NCI-H526 treated with DMSO at 0.1 percent for 48 hours (cell line): ENCODE measurements at regions not wholly inside any gene's neighbourhood (a gene's known extent, or its start where the extent isn't known, plus 50 kb on each side); places are given as distances from the start of the nearest gene placed in this dataset.

Experiments used
- DNase-seq: peaks from one replicate; lab custom pipeline; 2025; lab: John Stamatoyannopoulos, UW

DNA sequence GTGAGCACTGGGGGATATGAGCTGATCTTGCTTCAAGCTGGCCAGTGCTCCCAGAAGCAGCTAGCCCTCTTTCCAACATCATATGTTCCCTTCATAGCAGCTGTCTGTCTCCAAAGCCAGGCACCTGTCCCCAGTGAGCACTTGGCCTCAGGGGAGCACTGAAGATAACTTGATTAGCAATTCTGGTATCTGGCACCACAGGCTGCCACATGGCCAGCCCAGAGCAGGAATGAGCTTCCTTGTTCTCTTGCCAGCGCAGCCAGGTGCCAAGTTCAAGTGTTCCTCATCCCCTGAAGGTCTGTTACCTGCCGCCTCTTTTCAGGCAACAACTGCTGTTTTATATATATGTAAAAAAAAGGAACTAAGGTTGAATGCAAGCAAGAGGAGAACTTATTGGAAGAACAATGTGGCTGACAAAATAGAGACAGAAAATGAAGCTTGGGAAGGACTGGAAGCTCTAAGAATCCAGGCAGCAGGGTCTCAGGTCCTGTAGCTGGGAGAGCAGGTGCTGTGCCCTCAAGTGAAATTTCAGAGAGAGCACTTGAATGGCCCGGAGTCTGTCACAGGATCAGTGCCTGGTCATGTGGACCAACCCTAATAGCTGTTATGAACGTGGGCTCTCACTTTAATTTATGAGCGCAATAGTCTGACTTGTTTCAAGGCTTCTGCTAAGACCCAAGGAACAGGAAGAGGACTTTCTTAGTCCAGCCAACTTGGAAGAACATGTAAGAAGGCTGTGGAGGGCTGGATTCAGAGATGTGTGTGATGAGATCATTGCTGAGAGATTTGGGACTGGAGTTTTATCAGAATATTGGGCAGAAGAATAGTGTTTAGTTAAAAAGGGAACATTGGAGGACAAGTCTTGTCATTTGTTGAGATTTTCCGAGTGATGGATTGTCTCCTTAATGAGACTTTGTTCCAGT, 267.2 kb downstream of the GLRX3 start:
- no peak for DNase-seq

DNA sequence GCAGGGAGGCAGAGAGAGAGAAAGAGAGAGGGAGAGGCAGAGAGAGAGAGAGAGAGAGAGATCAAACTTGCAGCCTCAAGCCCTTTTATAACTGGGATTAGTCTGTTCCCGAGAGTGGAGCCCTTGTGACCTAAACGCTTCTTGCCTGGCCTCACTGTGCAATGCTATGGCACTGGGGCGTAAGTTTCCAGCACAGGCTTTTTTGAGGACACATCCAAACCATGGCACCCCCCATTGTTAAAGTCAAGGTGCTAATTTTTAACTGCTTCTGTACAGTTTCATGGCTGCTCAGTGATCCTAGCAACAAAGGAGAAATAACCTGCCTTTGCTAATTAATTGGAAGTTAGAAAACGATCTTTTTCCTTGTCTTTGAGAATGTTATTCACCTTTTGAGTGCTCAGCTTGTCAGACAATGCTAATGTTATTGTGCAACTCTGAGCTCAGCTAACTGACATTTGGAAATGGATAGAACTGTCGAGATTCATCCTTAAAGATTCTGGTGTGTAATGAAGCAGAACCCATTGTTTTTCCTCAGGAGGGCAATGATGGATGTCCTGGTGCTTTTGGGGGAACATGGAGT, 268.4 kb downstream of the GLRX3 start:
- no peak for DNase-seq

DNA sequence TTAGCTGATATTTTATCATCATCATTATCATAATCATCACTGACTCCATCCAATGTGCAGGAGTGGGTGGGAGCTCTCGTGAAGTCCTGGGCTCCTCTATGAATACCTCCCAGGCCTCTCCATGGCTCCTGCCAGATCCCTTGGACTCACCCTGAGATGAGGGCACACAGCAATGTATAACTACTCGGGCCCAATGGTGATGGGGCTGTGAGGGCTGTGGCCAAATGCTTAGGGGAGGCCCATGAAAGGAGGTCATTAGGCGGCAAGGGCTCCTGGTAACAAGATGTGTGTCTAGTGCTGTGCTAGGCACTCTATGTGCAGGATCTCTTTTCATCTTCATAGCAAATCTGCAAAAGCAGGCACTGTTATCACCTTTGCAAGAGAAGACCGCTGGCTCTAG, 270.9 kb downstream of the GLRX3 start:
- no peak for DNase-seq

DNA sequence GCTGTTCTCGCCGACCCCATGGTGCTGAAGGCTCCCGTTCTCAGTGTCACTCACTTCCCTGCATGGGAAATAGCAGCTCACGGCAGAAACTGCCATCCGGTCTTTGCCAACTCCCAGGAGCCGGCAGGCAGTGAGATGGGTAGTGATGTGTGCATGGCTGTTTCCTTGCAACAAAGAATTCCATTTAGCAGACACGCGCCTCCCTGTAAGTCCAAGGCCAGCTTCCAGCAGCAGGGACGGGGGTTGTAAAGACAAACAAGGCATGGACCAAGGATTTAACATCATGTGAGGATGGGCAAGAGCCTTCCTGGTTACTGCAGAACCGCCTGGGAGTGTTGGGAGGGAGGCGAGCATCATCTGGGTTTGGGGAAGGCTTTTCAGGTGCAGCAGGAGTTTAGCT, 273.1 kb downstream of the GLRX3 start:
- DNase-seq: no peak

DNA sequence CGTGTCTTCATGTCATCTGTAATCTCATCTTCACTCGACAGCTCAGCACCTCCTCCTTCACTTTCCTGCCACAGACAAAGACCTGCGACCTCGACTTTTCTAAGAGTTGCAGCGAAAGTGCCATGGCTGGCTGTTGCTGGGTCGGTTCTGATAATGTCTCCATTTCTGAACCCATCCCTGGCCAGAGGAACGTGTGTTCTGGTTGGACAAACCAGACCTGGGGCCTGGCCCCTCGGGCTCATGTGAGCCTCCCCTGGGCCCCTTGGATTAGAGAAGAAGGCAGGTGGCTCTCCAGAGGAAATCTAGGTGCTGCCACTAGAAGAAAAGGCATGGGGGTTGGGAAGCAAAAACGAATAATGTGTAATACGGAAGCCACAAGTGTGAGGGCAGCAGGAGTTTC, 273.7 kb downstream of the GLRX3 start:
- DNase-seq: no peak

DNA sequence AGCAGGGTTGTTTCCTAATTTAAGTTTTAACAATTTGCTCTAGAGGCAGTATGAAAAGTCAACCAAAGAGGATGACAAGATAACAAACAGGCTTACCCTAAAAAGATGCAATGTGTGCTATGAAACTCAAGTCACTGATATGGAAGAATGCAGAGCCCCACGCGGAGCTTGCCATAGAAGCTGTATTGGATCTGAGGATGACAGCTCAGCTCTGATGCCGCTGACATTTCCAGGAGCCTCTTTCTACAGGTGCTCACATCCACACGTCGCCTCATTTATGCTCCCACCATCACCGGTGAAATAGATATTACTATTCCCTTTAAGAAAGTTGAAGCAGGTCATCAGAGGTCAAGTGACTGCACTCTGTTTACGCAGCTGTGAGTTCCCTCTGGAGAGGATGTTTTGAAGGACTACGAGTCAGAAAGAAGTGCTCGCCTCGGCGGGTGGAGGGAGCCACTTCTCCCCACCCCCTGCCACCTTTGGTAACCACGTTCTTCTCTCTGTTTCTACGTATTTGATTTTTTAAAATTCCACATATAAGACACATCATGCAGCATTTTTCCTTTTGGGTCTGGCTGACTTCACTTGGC, 275.4 kb downstream of the GLRX3 start:
- DNase-seq: no peak

DNA sequence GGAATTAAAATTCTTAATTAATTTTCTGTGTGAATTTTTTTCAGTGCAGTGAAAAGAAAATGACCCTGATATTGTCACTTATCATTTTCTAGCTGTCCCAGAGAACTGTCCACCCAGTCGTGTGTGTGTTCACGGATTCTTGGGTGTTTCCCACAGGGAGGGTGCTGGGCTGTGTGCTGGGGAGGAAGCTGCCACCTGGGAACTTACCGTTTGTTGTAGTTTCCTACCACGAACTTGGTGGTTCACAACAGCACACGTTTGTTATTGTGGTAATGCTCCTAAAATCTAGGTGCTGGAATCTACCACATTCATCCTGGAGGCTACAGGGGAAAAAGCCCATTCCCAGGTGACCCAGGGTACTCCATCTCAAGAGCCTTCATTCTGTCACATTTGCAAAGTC, 276.1 kb downstream of the GLRX3 start:
- no peak for DNase-seq

DNA sequence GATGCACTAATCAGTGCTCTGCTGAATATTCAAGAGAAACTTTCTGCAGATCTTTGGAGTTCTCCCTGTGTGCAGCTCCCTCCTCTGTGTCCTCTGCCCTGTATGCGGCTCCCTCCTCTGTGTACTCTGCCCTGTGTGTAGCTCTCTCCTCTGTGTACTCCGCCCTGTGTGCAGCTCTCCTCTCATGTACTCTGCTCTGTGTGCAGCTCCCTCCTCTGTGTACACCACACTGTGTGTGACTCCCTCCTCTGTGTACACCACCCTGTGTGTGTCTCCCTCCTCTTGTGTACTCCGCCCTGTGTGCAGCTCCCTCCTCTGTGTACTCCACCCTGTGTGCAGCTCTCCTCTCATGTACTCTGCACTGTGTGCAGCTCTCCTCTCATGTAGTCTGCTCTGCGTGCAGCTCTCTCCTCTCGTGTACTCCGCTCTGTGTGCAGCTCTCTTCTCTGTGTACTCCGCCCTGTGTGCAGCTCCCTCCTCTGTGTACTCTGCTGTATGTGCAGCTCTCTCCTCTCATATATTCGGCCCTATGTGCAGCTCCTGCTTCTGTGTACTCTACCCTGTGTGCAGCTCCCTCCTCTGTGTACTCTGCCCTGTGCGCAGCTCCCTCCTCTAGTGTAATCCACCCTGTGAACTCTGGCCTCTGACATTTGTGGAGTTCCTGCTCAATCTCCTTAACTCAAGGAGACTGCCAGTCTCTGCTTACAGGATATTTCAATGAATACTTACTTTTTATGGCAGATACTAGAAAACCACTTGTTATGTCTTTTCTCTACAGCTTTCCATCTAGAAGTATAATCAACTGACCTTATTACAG, 280.4 kb downstream of the GLRX3 start:
- DNase-seq: no peak

DNA sequence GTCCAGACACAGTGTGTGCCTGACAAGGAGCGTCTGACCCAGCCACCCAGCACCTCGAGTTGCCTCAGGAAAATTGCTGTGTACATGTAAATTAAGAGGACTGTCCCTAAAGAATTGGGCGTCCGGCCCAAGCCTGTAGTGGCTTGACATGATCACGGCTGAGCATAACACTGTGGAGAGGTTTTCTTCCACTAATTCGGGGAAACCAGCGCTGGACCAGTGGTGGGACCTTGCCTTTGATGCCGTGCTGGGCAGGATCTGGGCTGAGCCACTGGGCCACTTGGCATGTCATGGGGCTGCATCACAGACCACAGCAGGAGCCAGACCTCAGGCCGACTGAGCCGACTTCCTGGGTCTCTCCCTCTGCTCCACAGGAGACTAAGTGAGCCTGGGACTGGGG, 282.5 kb downstream of the GLRX3 start:
- no peak for DNase-seq

DNA sequence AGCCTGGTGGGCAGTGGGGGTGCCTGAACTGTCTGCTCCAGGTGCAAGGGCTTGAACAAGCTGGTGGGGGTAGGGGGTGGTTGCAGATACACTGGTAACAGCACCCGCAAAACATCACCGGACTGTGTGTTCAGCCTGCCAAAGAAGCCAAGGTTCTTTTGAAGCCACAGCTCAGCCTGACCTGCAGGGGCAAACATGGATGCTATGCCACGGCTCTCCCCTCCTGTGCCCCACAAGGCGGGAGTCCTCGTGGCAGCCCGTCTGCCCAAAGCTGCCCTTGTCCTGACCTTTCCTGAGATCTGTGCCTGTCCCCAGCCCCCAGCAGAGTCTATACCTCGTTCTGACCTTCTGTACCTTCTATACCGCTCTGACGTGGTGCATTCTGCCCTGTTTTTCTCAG, 285.7 kb downstream of the GLRX3 start:
- DNase-seq: no peak

DNA sequence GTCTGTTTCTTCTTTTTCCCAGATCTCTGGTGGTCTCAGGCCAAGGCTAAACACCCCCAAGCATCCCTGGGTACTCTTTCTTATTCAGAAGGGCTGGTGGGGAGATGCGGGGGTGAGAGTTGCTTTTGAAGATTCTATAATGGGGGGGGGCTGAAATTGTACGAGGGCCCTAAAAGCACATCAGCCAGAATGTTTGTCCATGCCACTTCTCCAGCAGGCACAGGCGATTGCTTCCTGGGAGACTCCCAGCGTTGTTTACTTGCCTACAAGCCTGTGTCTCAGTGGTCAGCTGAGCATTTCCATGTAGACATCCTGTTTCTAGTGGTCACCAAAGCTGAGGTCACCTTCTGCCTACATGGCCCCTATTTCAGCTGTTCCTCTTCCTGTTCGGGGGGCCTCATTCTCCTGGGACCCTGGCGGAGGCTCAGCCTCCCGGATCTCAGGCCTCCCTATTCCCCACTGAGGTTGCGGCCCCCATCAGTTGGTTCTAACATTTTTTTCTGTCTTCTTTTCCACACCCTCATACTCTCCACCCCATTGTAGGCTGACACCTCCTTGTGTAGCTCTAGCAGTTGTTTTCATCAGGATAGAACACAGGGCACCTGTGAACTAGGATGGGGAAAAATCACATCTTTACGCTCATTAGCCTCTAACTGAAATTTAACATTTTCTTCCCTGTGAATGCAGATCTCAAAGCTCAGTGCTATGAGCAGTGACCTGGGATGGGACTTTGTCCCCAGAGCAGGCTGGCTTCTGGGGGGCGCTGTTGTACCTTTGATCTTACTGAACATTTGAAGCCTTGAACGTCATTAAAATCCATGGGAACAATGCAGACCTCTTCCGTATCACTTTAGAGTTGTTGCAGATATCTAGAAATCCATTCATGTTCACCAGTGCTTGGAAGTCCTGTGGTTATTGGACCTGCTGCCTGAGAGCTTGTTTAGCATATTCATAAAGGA, 286.5 kb downstream of the GLRX3 start:
- no peak for DNase-seq

DNA sequence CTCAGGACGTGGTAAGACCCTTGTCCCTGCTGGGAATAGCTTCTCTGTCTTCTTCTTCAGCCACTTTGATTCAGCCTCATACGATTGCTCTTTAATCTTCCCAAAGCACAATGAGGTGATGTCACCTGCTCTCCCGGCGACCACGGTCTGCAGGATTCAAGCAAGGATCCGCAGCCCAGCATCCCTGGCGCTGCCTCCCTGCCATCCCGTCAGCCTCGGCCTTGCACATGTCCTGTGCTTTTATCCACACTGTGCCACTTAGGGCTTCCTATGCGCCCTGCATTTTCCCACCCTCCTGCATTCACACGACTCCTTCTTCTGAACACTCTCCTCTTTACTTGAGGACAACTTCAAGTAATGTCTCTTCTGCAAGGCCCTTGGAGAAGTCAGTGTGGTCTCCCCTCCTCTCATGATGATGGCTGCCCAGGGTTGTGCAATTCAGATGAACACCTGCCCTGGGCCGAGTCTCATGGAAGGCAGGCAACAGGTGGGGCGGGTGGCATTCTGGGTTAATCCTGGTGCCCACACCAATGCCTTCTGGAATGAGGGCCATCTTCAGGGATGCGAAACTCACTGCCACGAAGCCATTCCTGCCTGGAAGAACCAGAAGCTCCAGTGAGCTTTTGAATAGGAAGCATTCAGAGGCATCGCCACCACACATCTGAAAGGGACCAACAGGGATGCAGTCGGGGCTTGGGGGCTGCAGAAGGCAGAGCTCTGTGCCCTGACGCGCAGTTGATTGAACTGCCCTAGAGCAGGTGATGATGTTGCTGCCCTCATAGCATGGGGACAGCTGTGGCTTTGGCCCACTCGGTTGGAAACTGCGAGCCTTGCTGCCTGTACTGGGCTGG, 287.5 kb downstream of the GLRX3 start:
- DNase-seq: no peak

DNA sequence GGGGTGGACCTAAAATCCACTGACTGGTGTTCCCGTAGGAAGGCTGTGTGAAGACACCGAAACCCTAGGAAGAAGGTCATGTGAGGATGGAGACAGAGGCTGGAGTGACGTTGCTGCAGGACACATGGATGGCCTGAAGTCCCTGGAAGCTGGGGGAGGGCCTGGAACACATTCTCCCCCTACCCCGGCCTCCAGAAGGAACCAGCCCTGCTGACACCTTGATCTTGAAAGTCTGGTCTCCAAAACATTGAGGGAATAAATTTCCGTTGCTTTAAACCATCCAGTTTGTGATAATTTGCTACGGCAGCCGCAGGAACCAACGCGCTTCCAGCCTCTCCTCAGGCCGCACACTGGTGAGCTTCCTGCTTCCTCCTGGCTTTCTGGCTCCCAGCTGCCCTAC, 288.2 kb downstream of the GLRX3 start:
- DNase-seq: no peak

DNA sequence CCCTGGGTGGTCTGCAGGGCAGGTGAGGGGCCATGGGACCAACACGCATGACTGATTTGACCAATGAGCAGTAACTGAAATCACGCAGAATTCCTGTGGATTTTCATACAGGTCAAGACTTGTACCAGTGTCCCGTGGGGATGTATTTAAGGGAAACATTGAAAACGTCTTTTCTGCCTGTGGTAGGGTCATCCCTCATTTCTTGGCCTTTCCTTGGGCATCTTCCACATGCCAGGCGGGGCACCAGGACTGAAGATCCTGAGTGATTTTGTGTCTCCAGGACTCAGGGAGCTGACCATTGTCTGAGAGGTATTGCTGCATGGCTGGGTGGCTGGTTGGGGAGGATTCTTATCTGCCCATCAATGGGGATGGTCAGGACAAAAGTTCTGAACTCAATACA, 289.0 kb downstream of the GLRX3 start:
- no peak for DNase-seq

DNA sequence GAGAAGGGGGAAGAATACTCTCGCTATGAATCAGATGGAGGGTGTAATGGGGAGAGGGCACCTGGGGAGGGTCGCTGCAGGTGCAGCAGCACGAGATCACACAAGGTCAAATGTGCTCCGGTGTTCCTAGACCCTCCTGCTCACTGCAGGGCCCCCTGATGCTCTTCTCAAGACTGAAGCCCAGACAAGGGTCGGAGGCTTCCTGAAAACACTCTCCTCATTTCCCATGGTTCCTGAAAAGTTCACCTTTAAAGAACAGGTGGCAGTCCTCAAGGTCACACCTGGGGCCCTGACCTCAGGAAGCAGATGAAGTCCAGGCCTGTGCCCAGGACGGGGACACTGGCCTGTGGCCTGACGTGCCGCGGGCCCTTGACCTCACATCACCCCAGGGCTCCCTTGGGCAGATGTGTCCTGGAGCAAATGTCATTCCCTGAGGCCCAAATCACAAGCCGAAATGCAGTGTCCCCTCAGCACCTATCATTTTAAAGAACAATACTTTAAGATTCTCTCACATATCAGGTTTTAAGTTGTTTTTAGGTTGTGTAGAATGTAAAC, 289.8 kb downstream of the GLRX3 start:
- DNase-seq: no peak

DNA sequence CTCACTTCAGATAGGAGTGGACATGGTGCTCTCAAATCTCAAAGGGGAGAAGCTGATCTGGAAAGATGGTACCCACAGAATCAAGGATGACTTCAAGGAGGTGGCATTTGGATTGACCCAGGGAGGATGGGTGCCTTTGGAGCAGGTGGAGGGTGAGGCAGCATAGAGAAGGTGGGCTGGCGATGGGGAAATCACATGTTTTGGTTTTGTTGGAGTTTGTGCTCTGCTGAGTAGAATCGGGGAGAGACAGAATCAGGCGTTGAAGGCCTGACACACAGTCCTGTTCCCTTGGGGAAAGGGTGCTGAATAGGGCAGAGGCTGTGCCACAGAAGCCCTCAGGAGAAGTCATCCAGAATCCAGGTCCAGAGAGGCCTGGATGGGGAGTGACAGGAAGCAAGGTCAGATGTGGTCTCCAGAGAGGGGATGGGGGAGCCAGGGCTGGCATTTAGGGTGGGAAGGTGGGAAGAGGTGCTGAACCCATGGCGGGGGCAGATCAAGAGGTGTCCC, 291.1 kb downstream of the GLRX3 start:
- DNase-seq: no peak

DNA sequence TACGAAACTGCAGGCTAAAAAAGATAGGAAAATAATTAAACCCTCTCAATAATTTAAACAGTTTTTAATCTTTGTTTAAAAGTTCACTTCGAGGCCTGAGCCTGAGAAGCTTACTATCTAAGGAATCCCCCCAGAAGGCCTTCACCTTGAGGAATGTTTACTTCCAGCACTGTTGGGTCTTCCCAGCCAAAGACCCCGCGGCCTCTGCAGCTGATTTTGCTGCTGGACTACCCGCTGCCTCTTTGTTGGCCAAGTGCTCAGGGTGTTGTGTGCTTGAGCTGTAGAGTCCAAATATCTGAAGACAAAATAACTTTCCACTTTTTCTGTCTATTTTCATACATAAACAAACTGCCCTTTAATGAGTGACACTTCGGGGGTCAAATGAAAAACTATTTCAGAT, 292.7 kb downstream of the GLRX3 start:
- no peak for DNase-seq

DNA sequence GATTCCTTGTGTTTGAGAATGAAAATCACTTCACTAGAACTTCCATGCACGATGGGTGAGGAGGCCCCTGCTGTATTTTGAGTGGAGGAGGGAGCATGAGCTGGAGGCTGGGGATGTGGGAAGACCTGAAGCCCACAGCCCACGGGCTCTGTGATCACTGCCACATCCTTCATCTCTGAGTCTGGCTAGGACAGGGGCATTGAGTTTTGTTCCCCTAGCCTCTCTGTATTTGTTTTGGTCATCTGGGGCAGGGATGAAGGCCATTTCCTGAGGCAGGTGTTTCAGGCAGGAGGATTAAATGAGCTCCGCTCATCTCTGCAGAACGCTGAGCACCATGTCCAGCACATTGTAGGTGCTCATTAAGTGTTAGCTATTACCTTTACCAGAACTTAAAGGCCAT, 293.6 kb downstream of the GLRX3 start:
- no peak for DNase-seq

DNA sequence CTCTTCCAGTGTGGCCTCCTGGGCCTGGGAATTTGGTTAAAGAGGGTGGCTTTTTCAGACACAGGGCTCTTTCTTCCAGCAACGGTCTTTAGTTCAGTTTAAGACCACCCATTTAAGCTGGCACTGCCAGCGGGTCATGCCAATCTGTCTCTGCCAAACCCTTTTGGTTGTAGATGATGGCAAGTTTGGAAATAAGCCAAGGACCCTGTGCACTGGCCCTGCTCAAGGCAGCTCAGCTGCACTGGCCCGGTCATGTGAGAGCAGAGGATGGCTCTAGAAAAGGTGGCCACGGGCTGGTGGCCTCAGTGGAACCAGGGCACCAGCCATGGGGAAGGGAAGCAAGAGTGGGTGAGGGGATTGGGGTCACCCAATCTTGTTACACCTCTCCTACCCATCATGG, 294.1 kb downstream of the GLRX3 start:
- no peak for DNase-seq
